Osteocyte (in vitro differentiated cells): ENCODE measurements at regions not wholly inside any gene's neighbourhood (a gene's known extent, or its start where the extent isn't known, plus 50 kb on each side); places are given as distances from the start of the nearest gene placed in this dataset.

Experiments
- DNase-seq: peaks from one replicate; pipeline ENCODE4 v3.0.0; 2021; ENCODE audit warnings: mixed read lengths; ENCODE audit not compliant: unreplicated experiment; ENCODE audit errors: extremely low spot score
- H3K27ac Mint-ChIP-seq: one replicate; pipeline ENCODE4 v1.8.0; 2021; ENCODE audit warnings: mild to moderate bottlenecking, mixed read lengths; ENCODE audit not compliant: unreplicated experiment
- H3K27me3 Mint-ChIP-seq: one replicate; pipeline ENCODE4 v1.8.0; 2021; ENCODE audit warnings: mixed read lengths; ENCODE audit not compliant: unreplicated experiment
- H3K36me3 Mint-ChIP-seq: one replicate; pipeline ENCODE4 v1.8.0; 2021; ENCODE audit warnings: mixed read lengths; ENCODE audit not compliant: unreplicated experiment
- H3K4me1 Mint-ChIP-seq: one replicate; pipeline ENCODE4 v1.8.0; 2021; ENCODE audit warnings: mixed read lengths; ENCODE audit not compliant: unreplicated experiment
- H3K4me3 Mint-ChIP-seq: one replicate; pipeline ENCODE4 v1.8.0; 2021; ENCODE audit warnings: mild to moderate bottlenecking, moderate library complexity, mixed read lengths; ENCODE audit not compliant: unreplicated experiment
- H3K9me3 Mint-ChIP-seq: one replicate; pipeline ENCODE4 v1.8.0; 2021; ENCODE audit warnings: mixed read lengths; ENCODE audit not compliant: unreplicated experiment
- CTCF ChIP-seq: fragments of 200-600 bp; sonication (generic); IDR thresholded peaks from 2 replicates; pipeline ENCODE4 v1.5.0; 2021; ENCODE audit warnings: antibody characterized with exemption, mild to moderate bottlenecking, moderate library complexity

GRCh38 chr7:67549126-67549525 is 552.5 kb downstream of the TYW1 start:
- peaks cover 31% of the 10 kb centered on the region for H3K9me3 Mint-ChIP-seq
- H3K4me3 Mint-ChIP-seq, result no peak overlapping the region
- TF ChIP-seq CTCF, result no peak
- no peaks in the 10 kb centered on the region for H3K27me3 Mint-ChIP-seq
- no peaks in the 10 kb centered on the region for H3K36me3 Mint-ChIP-seq
- H3K4me1 Mint-ChIP-seq, result no peaks in the 10 kb centered on the region
- no peak for DNase-seq
- H3K27ac Mint-ChIP-seq, result no peak overlapping the region

DNA sequence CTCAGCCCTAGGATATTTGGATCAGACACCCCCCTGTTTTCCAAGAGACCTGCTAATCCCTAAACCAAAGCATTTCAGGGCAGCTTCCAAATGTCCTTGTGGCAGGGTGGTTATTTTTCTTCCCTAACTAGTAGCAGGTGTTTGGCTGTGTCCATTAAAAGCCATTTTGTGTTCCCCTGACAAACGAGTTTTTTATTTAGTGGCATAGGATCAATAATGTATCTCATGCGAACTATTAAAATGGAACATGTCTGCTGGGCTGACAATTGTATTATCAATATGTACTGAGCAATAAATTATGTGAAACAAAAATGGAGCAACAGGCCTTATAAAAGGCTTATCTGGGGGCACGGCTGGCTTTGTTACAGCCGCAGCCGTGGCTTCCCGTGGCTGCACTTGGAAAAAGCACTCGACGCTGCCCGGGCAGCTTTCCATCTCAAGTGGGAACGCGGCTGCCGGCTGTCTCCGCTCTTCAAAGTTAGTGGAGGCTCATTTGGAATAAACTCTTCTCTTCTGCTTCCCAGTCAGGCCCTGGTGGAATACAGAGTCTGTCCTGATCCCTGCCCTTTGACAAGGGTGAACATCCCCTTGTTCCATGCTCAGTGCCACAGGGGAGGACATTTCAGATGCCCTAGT is 554.3 kb downstream of the TYW1 start:
- Mint-ChIP-seq H3K36me3 (no peaks in the 10 kb centered on the region), H3K4me3 (no peak overlapping the region), H3K27me3 (no peaks in the 10 kb centered on the region), H3K27ac (no peak overlapping the region), H3K9me3 (peaks cover 37% of the 10 kb centered on the region), H3K4me1 (no peaks in the 10 kb centered on the region)
- no peak for DNase-seq
- TF ChIP-seq CTCF, result no peak

DNA sequence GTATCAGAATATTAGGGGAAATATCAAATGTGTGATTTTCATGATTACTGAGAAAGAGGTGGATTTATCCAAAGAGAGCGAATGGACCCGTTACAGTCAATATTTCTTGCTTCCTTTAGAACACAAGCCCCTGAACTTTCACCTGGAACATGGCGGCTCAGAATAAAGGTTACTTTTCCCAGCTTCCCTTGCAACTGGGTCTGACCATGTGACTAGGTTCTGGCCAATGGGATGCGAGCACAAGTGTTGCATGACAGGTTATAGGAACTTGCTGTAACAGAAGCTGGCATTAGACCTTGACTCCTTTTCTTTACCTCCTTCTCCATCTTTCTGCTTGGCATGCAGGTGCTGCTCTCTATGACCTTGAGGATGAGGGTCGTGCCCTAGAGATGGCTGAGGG is 556.1 kb downstream of the TYW1 start:
- H3K4me3 Mint-ChIP-seq, result no peak overlapping the region
- peaks cover 33% of the 10 kb centered on the region for H3K9me3 Mint-ChIP-seq
- H3K36me3 Mint-ChIP-seq, result no peaks in the 10 kb centered on the region
- no peaks in the 10 kb centered on the region for H3K27me3 Mint-ChIP-seq
- DNase-seq, result no peak
- no peaks in the 10 kb centered on the region for H3K4me1 Mint-ChIP-seq
- TF ChIP-seq CTCF, result no peak
- no peak overlapping the region for H3K27ac Mint-ChIP-seq

DNA sequence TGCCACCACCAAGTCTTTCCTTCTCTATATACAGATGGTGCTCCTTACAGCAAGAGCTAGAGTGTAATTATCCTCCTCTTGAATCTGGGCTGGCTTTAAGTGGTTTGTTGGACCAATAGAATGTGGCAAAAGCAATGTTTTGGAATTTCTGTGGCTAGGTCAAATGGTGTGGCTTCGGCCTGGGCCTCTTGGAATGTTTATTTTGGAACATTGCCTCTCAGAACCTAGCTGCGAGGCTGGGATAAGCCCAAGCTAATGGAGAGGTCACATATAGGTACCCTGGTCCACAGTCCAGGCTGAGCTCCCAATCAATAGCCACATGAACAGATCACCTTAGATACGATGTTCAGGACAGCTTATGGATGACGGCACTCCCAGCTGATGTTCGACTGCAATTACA is 556.7 kb downstream of the TYW1 start:
- Mint-ChIP-seq H3K27me3 (no peaks in the 10 kb centered on the region), H3K27ac (no peak overlapping the region)

GRCh38 chr7:67554986-67555385 is 558.4 kb downstream of the TYW1 start:
- Mint-ChIP-seq H3K27ac (no peak overlapping the region), H3K4me1 (no peaks in the 10 kb centered on the region), H3K9me3 (peaks cover 27% of the 10 kb centered on the region), H3K36me3 (no peaks in the 10 kb centered on the region), H3K27me3 (no peaks in the 10 kb centered on the region), H3K4me3 (no peak overlapping the region)
- DNase-seq, result no peak
- no peak for TF ChIP-seq CTCF

More for the DNA sequence above, 556.7 kb downstream of the TYW1 start:
- TF ChIP-seq CTCF, result no peak
- peaks cover 31% of the 10 kb centered on the region for H3K9me3 Mint-ChIP-seq
- no peaks in the 10 kb centered on the region for H3K36me3 Mint-ChIP-seq
- DNase-seq, result no peak
- no peak overlapping the region for H3K4me3 Mint-ChIP-seq
- no peaks in the 10 kb centered on the region for H3K4me1 Mint-ChIP-seq
